LNCAP (cell line): ENCODE measurements at regions not wholly inside any gene's neighbourhood (a gene's known extent, or its start where the extent isn't known, plus 50 kb on each side); places are given as distances from the start of the nearest gene placed in this dataset.

ENCODE experiments used
- TF ChIP-seq, protein P1 (sequence below): fragments of 450-650 bp; IDR thresholded peaks from 2 replicates; pipeline ENCODE4 v1.5.1; 2017; ENCODE audit warnings: mild to moderate bottlenecking

GRCh38 chr10:4568086-4568485 lies 257.9 kb upstream of the AKR1E2 start:
- TF ChIP-seq, protein P1, sequence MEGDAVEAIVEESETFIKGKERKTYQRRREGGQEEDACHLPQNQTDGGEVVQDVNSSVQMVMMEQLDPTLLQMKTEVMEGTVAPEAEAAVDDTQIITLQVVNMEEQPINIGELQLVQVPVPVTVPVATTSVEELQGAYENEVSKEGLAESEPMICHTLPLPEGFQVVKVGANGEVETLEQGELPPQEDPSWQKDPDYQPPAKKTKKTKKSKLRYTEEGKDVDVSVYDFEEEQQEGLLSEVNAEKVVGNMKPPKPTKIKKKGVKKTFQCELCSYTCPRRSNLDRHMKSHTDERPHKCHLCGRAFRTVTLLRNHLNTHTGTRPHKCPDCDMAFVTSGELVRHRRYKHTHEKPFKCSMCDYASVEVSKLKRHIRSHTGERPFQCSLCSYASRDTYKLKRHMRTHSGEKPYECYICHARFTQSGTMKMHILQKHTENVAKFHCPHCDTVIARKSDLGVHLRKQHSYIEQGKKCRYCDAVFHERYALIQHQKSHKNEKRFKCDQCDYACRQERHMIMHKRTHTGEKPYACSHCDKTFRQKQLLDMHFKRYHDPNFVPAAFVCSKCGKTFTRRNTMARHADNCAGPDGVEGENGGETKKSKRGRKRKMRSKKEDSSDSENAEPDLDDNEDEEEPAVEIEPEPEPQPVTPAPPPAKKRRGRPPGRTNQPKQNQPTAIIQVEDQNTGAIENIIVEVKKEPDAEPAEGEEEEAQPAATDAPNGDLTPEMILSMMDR, result no peak

GRCh38 chr10:4567637-4568036 lies 258.4 kb upstream of the AKR1E2 start:
- TF ChIP-seq, protein P1, result no peak

GRCh38 chr10:4566011-4566410 lies 260.0 kb upstream of the AKR1E2 start:
- TF ChIP-seq, protein P1, result no peak

- TF ChIP-seq, protein P1, result no peak
Measured at GRCh38 chr10:4561296-4561695, 264.7 kb upstream of the AKR1E2 start.

- TF ChIP-seq, protein P1, result no peak
Measured at GRCh38 chr10:4557469-4557868, 268.5 kb upstream of the AKR1E2 start.

- TF ChIP-seq, protein P1, result no peak
Measured at GRCh38 chr10:4556527-4556926, 269.5 kb upstream of the AKR1E2 start.

DNA sequence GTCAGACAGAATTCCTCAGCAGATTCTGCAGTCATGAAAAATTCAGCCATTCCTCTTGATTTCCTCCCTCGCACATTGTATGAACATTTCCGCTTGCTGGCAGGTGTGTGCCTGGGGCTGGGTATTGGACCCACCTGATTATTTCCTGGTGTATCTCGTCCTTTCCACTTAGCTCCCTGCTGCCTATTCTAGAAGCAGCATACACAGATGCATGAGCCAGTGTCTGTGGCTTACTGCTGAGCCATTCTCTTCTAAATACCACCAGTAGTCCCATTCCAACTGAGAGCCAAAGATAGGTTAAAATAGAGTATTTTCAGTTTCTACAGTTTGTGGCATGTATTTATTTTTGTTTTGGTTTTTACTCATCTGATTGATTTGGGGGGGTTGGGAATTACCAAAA lies 270.1 kb upstream of the AKR1E2 start:
- TF ChIP-seq, protein P1, result no peak

DNA sequence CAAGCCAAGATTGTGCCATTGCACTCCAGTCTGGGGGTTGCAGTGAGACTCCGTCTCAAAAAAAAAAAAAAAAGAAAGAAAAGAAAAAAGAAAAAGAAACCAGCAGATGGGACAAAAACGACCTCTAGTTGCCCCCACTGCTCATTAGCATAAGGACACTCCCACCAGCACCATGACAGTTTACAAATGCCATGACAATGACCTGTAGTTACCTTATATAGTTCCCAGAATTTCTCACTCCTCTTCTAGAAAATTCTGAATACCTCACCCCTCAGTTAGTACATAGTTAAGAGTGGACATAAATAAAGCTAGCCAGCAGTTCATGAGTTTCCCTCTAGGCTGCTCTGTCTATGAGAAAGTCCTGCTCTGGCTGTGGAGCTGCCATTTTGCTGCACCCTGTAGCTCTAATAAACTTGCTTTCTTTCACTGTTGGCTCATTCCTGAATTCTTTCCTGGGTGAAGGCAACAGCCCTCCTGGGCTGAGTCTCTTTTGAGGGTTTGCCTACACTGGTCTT lies 276.8 kb upstream of the AKR1E2 start:
- TF ChIP-seq, protein P1, result no peak
